NB4 (cell line): ENCODE measurements at regions not wholly inside any gene's neighbourhood (a gene's known extent, or its start where the extent isn't known, plus 50 kb on each side); places are given as distances from the start of the nearest gene placed in this dataset.

Source experiments
- CTCF ChIP-seq: IDR thresholded peaks from one replicate; pipeline ENCODE4 v1.5.1; 2012; ENCODE audit warnings: low read depth, low read length
- MAX ChIP-seq: IDR thresholded peaks from 2 replicates; pipeline ENCODE4 v1.6.1; 2011; ENCODE audit warnings: low read depth, low read length
- MYC ChIP-seq: IDR thresholded peaks from 2 replicates; pipeline ENCODE4 v1.6.1; 2011; ENCODE audit warnings: low read depth, low read length
- POLR2A ChIP-seq: IDR thresholded peaks from 2 replicates; pipeline ENCODE4 v1.6.1; 2011; ENCODE audit warnings: mild to moderate bottlenecking; ENCODE audit not compliant: insufficient read length; ENCODE audit errors: extremely low read depth

GRCh38 chr21:16302851-16303282, 573.1 kb downstream of the USP25 start:
- no peak for TF ChIP-seq CTCF
- TF ChIP-seq MYC = no peak
- no peak for TF ChIP-seq POLR2A
- no peak for TF ChIP-seq MAX
